ENCODE measurements at regions not wholly inside any gene's neighbourhood (a gene's known extent, or its start where the extent isn't known, plus 50 kb on each side); places are given as distances from the start of the nearest gene placed in this dataset.

GRCh38 chr12:114579389-114579788 is 104.6 kb downstream of the TBX3 start (continued):
- no peak for TF ChIP-seq E2F1 (CRISPR knock-in tag; IDR thresholded peaks at IDR 0.05)
- TF ChIP-seq POU5F1 (IDR thresholded peaks at IDR 0.05; ENCODE audit: borderline replicate concordance, low read depth, low read length, partially characterized antibody): no peak
- TF ChIP-seq RAD21 (CRISPR knock-in tag; conservative IDR thresholded peaks at IDR 0.05 in 1 of 2, IDR thresholded peaks at IDR 0.05 in 1 of 2): no peak
- no peak for TF ChIP-seq GTF2A2 (tag; IDR thresholded peaks at IDR 0.05)
- TF ChIP-seq SRSF9 (IDR thresholded peaks at IDR 0.05; ENCODE audit: borderline replicate concordance, low read depth, low read length): no peak
- TF ChIP-seq PHF8 (IDR thresholded peaks at IDR 0.05; ENCODE audit: borderline replicate concordance, low read length): no peak
- no peak for TF ChIP-seq ZC3H8 (IDR thresholded peaks at IDR 0.05)

- intact Hi-C loops (cut with micrococcal nuclease): no loop called here
- Histone ChIP-seq H2AFZ (ENCODE audit: low read depth, low read length) (no peak overlapping the region), H3K27me3 (ENCODE audit: control insufficient read depth in 2 of 2, insufficient read depth in 2 of 2, low read length in 2 of 2) (no peaks in the 10 kb centered on the region), H3K4me1 (replicated peaks in 1 of 2; ENCODE audit: control insufficient read depth in 2 of 2, insufficient read depth in 2 of 2, low read length in 2 of 2) (no peaks in the 10 kb centered on the region), H3K27ac (ENCODE audit: extremely low read depth, low read depth, low read length) (no peak overlapping the region), H3K4me3 (no peak overlapping the region), H3K4me2 (ENCODE audit: insufficient read depth, low read length) (no peak overlapping the region), H3K36me3 (ENCODE audit: control insufficient read depth, insufficient read depth, low read length) (no peaks in the 10 kb centered on the region), H3K9ac (ENCODE audit: insufficient read depth in 1 of 2, low read depth in 2 of 2, low read length in 2 of 2) (no peak overlapping the region), H4K20me1 (replicated peaks; ENCODE audit: control insufficient read depth, insufficient read depth, low read length) (no peaks in the 10 kb centered on the region), H3K9me1 (ENCODE audit: control insufficient read depth, insufficient read depth, low read length) (no peaks in the 10 kb centered on the region), H3K79me2 (ENCODE audit: control insufficient read depth, insufficient read depth, low read length) (no peaks in the 10 kb centered on the region), H3K9me3 (replicated peaks; ENCODE audit: control insufficient read depth, insufficient read depth, low read depth, low read length) (no peaks in the 10 kb centered on the region)
- WGBS (ENCODE audit: insufficient coverage, low coverage, missing lambda C conversion rate): 0% methylated on average over 2 of the region's 2 CpGs
- FAIRE-seq (no peak), ATAC-seq (no peak), DNase-seq (ENCODE audit: extremely low read depth in 1 of 4, low spot score in 3 of 4) (no peak)
- in situ Hi-C loops (cut with MboI): no loop called here
- ChIA-PET POLR2A (no interaction called here), CTCF (ENCODE audit: low intra/inter-chr PET ratio) (no interaction called here)
- BruUV-seq (replicated peaks): no TSS peak
- TF ChIP-seq, protein P1, sequence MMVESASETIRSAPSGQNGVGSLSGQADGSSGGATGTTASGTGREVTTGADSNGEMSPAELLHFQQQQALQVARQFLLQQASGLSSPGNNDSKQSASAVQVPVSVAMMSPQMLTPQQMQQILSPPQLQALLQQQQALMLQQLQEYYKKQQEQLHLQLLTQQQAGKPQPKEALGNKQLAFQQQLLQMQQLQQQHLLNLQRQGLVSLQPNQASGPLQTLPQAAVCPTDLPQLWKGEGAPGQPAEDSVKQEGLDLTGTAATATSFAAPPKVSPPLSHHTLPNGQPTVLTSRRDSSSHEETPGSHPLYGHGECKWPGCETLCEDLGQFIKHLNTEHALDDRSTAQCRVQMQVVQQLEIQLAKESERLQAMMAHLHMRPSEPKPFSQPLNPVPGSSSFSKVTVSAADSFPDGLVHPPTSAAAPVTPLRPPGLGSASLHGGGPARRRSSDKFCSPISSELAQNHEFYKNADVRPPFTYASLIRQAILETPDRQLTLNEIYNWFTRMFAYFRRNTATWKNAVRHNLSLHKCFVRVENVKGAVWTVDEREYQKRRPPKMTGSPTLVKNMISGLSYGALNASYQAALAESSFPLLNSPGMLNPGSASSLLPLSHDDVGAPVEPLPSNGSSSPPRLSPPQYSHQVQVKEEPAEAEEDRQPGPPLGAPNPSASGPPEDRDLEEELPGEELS (CRISPR knock-in tag; IDR thresholded peaks at IDR 0.05; ENCODE audit: borderline replicate concordance): no peak
- TF ChIP-seq, protein P2, sequence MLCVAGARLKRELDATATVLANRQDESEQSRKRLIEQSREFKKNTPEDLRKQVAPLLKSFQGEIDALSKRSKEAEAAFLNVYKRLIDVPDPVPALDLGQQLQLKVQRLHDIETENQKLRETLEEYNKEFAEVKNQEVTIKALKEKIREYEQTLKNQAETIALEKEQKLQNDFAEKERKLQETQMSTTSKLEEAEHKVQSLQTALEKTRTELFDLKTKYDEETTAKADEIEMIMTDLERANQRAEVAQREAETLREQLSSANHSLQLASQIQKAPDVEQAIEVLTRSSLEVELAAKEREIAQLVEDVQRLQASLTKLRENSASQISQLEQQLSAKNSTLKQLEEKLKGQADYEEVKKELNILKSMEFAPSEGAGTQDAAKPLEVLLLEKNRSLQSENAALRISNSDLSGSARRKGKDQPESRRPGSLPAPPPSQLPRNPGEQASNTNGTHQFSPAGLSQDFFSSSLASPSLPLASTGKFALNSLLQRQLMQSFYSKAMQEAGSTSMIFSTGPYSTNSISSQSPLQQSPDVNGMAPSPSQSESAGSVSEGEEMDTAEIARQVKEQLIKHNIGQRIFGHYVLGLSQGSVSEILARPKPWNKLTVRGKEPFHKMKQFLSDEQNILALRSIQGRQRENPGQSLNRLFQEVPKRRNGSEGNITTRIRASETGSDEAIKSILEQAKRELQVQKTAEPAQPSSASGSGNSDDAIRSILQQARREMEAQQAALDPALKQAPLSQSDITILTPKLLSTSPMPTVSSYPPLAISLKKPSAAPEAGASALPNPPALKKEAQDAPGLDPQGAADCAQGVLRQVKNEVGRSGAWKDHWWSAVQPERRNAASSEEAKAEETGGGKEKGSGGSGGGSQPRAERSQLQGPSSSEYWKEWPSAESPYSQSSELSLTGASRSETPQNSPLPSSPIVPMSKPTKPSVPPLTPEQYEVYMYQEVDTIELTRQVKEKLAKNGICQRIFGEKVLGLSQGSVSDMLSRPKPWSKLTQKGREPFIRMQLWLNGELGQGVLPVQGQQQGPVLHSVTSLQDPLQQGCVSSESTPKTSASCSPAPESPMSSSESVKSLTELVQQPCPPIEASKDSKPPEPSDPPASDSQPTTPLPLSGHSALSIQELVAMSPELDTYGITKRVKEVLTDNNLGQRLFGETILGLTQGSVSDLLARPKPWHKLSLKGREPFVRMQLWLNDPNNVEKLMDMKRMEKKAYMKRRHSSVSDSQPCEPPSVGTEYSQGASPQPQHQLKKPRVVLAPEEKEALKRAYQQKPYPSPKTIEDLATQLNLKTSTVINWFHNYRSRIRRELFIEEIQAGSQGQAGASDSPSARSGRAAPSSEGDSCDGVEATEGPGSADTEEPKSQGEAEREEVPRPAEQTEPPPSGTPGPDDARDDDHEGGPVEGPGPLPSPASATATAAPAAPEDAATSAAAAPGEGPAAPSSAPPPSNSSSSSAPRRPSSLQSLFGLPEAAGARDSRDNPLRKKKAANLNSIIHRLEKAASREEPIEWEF (CRISPR knock-in tag; IDR thresholded peaks at IDR 0.05): no peak
- TF ChIP-seq MTA2 (IDR thresholded peaks at IDR 0.05; ENCODE audit: low read depth) (no peak), PPARD (CRISPR knock-in tag; IDR thresholded peaks at IDR 0.05) (no peak), MTA1 (IDR thresholded peaks at IDR 0.05; ENCODE audit: borderline replicate concordance) (no peak), CHD2 (IDR thresholded peaks at IDR 0.05; ENCODE audit: low read depth, low read length) (no peak), ASH1L (IDR thresholded peaks at IDR 0.05; ENCODE audit: borderline replicate concordance, low read depth, partially characterized antibody) (no peak)
Observed at GRCh38 chr12:114562654-114563053, 121.3 kb downstream of the TBX3 start.

Data from K562 (cell line).